GM10266 (cell line): ENCODE measurements at regions not wholly inside any gene's neighbourhood (a gene's known extent, or its start where the extent isn't known, plus 50 kb on each side); places are given as distances from the start of the nearest gene placed in this dataset.

Experiments used
- DNase-seq: peaks from one replicate; pipeline ENCODE4 v3.0.0; 2012; ENCODE audit errors: extremely low spot score
- TF ChIP-seq, protein P1 (sequence below): IDR thresholded peaks from 2 replicates; pipeline ENCODE4 v1.5.1; 2012; ENCODE audit warnings: mild to moderate bottlenecking, low read depth; ENCODE audit not compliant: control insufficient read depth, insufficient read depth; ENCODE audit errors: missing control alignments

DNA sequence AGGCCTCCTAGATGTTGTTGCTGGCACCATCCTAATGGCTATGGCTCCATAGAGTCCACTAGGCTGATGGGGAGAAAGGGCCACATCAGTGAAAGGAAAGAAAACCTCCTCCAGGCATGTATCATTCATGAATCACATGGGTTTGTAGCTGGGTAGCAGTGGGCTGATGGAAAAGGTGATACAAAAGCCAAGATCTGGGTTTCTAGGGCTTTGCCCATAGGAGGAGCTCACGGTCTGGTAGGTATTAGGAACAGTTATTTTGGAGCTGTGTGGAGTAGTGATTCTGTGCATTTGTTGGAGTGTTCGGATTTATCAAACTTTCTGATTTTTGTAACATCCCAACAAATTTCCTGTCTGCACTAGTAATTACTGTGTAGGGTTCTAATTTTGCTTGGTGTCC lies 259.2 kb downstream of the SLC4A3 start:
- TF ChIP-seq, protein P1, sequence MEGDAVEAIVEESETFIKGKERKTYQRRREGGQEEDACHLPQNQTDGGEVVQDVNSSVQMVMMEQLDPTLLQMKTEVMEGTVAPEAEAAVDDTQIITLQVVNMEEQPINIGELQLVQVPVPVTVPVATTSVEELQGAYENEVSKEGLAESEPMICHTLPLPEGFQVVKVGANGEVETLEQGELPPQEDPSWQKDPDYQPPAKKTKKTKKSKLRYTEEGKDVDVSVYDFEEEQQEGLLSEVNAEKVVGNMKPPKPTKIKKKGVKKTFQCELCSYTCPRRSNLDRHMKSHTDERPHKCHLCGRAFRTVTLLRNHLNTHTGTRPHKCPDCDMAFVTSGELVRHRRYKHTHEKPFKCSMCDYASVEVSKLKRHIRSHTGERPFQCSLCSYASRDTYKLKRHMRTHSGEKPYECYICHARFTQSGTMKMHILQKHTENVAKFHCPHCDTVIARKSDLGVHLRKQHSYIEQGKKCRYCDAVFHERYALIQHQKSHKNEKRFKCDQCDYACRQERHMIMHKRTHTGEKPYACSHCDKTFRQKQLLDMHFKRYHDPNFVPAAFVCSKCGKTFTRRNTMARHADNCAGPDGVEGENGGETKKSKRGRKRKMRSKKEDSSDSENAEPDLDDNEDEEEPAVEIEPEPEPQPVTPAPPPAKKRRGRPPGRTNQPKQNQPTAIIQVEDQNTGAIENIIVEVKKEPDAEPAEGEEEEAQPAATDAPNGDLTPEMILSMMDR, result no peak
- no peak for DNase-seq

DNA sequence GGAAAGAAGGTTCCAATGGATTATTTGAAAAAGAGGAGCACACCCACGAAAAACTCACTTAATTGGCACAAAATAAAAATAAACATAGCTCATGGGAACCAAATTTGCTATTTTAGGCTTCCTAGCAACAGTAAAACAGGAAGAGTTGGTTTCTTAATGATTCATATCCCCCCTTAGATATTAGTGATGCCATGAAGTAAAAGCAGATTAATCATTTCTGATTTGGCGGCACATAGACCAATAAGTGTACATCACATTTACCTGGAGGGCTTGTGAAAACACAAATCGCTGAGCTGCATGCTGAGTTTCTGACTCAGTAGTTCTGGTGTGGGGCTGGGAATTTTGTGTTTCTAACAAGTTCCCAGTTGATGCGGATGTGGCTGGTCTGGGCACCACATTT lies 260.4 kb downstream of the SLC4A3 start:
- TF ChIP-seq, protein P1, result no peak
- no peak for DNase-seq

DNA sequence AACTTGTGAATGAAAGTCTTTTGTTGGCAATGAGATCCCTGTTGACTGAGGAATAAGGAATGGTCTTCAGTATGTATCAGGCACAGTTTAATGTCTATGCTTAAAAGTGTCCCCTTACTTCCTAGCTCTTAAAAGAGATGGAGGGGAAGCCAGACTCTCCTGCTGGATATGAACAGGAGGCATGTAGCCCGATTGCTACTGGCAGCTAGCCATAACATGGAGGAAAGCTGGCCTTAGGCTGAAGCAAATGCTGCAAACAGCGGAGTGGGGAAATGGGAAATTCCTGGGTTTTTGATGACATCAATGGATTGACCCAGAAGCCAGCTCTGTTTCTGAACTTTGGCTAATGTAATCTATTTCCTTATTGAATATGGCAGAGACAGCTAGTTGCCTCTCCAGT lies 266.1 kb downstream of the SLC4A3 start:
- TF ChIP-seq, protein P1, result no peak
- no peak for DNase-seq

DNA sequence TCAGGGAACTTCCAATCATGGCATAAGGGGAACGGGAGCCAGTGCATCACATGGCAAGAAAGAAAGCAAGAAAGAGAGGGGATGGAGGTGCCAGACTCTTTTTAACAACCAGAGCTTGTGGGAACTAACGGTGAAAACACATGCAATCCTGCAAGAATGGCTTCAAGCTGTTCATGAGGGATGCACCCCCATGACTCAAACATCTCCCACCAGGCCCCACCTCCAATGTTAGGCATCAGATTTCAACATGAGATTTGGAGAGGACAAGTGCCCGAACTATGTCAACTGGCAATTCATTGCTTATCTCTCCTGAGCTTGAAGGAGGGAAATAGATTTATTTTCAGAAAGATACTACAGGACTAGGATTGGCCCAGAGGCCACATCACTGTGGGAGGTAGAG lies 270.0 kb downstream of the SLC4A3 start:
- TF ChIP-seq, protein P1, result no peak
- no peak for DNase-seq

DNA sequence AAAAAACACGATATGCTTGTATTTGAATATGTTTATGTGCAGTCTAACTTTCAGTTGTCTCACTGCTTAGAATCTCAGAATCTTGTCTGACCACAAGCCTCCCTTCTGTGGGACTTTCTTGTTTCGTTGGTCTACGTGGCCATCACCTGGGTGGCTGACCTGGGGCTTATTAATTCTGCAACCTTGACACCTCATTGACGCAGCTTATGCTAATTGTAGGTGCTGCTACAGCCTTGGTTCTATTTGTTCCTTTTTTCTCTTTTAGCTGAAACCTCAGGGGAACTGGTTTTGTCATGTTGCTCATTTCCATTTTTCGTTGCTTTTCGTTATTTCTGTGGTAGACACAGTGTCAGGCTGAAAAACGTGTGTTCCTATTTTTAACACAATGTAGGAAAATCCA lies 273.7 kb downstream of the SLC4A3 start:
- no peak for DNase-seq
- TF ChIP-seq, protein P1, result no peak

DNA sequence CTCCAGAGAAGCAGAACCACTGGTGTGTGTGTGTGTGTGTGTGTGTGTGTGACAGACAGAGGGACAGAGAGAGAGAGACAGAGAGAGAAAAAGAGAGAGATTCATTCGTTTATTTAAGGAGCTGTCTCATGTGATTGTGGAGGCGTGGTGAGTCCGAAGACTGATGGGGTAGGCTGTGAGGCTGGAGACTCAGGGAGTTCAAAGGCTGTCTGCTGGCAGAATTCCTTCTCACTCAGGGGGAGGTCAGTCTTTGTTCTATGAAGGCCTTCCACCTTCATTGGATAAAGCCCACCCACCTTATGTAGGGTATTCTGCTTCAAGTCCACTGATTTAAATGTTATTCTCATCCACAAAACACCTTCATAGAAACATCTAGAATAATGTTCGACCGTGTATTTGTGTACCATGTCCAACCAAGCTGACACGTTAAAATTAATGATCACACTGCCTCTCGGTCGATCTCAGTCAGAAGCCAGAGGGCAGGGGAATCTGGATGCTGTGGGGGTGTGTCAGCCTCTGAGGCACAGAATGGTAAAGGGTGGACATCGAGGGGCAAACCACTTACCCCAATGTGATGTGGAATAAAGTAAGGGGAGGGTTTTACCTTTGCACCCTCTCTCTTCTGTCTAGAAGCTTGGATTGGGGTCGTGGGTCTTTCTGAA lies 275.6 kb downstream of the SLC4A3 start:
- TF ChIP-seq, protein P1, result no peak
- DNase-seq, result no peak

DNA sequence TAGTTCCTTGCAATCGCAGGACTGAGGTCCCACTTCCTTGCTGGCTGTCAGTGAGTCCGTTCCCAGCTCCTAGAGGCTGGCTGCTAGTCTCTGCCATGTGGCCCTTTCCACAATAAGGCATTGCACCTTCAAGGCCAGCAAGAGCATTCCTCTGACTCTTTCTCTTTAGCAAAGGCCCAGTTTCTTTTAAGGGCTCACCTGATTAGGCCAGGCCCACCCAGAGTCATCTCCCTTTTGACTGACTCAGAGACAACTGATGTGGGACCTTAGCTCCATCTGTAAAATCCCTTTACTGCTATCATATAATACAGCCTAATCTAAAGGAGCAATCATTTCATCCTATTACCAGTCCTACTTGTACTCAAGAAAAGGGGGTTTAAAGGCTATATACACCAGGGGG lies 278.2 kb downstream of the SLC4A3 start:
- TF ChIP-seq, protein P1, result no peak
- no peak for DNase-seq
